Osteocyte (in vitro differentiated cells): ENCODE measurements at regions not wholly inside any gene's neighbourhood (a gene's known extent, or its start where the extent isn't known, plus 50 kb on each side); places are given as distances from the start of the nearest gene placed in this dataset.

Experiments used
- DNase-seq: peaks from one replicate; pipeline ENCODE4 v3.0.0; 2021; ENCODE audit warnings: mixed read lengths; ENCODE audit not compliant: unreplicated experiment; ENCODE audit errors: extremely low spot score
- H3K27ac Mint-ChIP-seq: one replicate; pipeline ENCODE4 v1.8.0; 2021; ENCODE audit warnings: mild to moderate bottlenecking, mixed read lengths; ENCODE audit not compliant: unreplicated experiment
- H3K27me3 Mint-ChIP-seq: one replicate; pipeline ENCODE4 v1.8.0; 2021; ENCODE audit warnings: mixed read lengths; ENCODE audit not compliant: unreplicated experiment
- H3K36me3 Mint-ChIP-seq: one replicate; pipeline ENCODE4 v1.8.0; 2021; ENCODE audit warnings: mixed read lengths; ENCODE audit not compliant: unreplicated experiment
- H3K4me1 Mint-ChIP-seq: one replicate; pipeline ENCODE4 v1.8.0; 2021; ENCODE audit warnings: mixed read lengths; ENCODE audit not compliant: unreplicated experiment
- H3K4me3 Mint-ChIP-seq: one replicate; pipeline ENCODE4 v1.8.0; 2021; ENCODE audit warnings: mild to moderate bottlenecking, moderate library complexity, mixed read lengths; ENCODE audit not compliant: unreplicated experiment
- H3K9me3 Mint-ChIP-seq: one replicate; pipeline ENCODE4 v1.8.0; 2021; ENCODE audit warnings: mixed read lengths; ENCODE audit not compliant: unreplicated experiment
- TF ChIP-seq, protein P1 (sequence below): fragments of 200-600 bp; sonication (generic); IDR thresholded peaks from 2 replicates; pipeline ENCODE4 v1.5.0; 2021; ENCODE audit warnings: antibody characterized with exemption, mild to moderate bottlenecking, moderate library complexity

DNA sequence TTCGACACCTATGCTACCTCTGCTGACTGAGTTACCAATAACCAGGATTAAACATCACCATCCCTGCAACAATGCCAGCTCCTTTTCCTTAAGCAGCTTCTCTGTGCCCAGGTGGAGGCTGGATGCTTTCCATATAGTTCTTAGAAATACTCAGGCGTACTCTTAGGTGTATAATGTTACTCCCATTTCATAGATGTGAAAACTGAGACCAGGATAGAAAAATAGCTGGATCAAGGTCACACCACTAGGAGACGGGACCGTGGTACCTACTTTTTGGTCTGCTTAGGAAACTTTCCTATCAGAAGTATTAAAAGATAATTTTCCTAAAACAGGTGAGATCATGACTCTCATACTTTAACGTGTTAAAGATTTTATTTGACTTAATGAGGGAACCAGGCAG lies 141.7 kb upstream of the RPL38 start:
- Mint-ChIP-seq H3K4me3 (no peak overlapping the region), H3K4me1 (no peaks in the 10 kb centered on the region), H3K27ac (no peak overlapping the region), H3K27me3 (peaks cover 3% of the 10 kb centered on the region), H3K36me3 (no peaks in the 10 kb centered on the region), H3K9me3 (no peaks in the 10 kb centered on the region)
- TF ChIP-seq, protein P1, sequence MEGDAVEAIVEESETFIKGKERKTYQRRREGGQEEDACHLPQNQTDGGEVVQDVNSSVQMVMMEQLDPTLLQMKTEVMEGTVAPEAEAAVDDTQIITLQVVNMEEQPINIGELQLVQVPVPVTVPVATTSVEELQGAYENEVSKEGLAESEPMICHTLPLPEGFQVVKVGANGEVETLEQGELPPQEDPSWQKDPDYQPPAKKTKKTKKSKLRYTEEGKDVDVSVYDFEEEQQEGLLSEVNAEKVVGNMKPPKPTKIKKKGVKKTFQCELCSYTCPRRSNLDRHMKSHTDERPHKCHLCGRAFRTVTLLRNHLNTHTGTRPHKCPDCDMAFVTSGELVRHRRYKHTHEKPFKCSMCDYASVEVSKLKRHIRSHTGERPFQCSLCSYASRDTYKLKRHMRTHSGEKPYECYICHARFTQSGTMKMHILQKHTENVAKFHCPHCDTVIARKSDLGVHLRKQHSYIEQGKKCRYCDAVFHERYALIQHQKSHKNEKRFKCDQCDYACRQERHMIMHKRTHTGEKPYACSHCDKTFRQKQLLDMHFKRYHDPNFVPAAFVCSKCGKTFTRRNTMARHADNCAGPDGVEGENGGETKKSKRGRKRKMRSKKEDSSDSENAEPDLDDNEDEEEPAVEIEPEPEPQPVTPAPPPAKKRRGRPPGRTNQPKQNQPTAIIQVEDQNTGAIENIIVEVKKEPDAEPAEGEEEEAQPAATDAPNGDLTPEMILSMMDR = no peak
- no peak for DNase-seq

DNA sequence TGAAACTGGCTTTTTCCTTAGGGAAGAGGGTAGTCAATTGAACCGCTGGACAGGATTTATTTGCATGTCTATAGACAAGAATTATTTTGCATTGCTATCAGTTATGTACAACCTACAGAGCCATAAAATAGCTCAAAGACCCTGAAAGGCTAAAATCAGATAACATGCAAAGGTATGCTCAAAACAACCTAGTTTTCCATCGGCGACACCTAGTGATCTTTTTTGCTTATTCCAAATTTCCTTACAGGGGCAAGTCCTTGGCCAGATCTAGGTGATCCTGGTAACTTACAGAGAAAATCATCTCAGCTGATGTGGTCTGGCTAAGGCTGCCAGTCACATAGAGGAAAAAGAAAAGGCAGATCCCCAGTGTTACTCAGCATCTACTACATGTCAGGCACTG lies 141.2 kb upstream of the RPL38 start:
- Mint-ChIP-seq H3K27me3 (peaks cover 3% of the 10 kb centered on the region), H3K9me3 (no peaks in the 10 kb centered on the region), H3K36me3 (no peaks in the 10 kb centered on the region), H3K4me3 (no peak overlapping the region), H3K4me1 (no peaks in the 10 kb centered on the region), H3K27ac (no peak overlapping the region)
- no peak for DNase-seq
- TF ChIP-seq, protein P1 = no peak

DNA sequence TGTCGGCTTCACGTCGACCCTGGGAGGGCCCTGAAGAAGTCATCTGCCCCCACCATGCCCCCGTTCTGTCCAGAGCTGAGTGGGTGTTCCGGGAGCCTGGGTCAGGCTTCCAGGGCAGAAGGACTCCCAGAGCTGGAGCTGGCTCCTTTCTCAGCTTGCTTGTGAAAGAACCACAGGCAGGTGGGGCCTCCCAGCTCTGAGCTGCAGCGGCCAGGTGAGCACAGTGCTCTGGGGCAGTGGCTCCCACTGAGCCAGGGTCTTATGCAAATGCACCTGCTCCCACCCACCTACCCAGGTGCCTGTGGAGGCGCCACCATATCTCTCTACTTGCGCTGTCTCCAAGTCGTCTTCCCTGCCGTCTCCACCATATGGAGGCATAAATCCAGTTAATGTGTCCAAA lies 140.0 kb upstream of the RPL38 start:
- H3K36me3 Mint-ChIP-seq = no peaks in the 10 kb centered on the region
- no peaks in the 10 kb centered on the region for H3K4me1 Mint-ChIP-seq
- no peaks in the 10 kb centered on the region for H3K9me3 Mint-ChIP-seq
- H3K4me3 Mint-ChIP-seq = no peak overlapping the region
- H3K27ac Mint-ChIP-seq = no peak overlapping the region
- no peak for DNase-seq
- peaks cover 3% of the 10 kb centered on the region for H3K27me3 Mint-ChIP-seq
- TF ChIP-seq, protein P1 = no peak

DNA sequence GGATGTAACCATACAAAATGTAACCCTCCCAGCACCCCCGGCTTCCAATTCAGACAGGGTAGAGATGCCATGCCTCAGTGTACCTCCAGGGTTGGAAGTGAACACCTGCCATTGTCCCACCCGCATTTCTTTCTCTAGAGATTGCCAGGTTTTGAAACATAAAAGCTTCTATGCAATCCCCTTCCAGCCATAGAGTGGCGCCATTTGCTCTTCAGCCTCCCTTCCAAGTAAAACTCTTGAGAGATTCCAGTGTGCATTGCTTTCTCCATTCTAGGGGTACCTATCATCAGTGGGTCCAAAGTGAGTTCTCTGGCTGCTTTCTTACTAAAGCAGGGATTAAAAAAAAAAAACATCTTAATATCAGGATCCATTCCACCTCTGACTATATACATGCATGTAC lies 133.1 kb upstream of the RPL38 start:
- TF ChIP-seq, protein P1 = no peak
- H3K27ac Mint-ChIP-seq = no peak overlapping the region
- no peaks in the 10 kb centered on the region for H3K27me3 Mint-ChIP-seq
- H3K36me3 Mint-ChIP-seq = no peaks in the 10 kb centered on the region
- peaks cover 13% of the 10 kb centered on the region for H3K9me3 Mint-ChIP-seq
- no peak overlapping the region for H3K4me3 Mint-ChIP-seq
- DNase-seq = no peak
- H3K4me1 Mint-ChIP-seq = no peaks in the 10 kb centered on the region

DNA sequence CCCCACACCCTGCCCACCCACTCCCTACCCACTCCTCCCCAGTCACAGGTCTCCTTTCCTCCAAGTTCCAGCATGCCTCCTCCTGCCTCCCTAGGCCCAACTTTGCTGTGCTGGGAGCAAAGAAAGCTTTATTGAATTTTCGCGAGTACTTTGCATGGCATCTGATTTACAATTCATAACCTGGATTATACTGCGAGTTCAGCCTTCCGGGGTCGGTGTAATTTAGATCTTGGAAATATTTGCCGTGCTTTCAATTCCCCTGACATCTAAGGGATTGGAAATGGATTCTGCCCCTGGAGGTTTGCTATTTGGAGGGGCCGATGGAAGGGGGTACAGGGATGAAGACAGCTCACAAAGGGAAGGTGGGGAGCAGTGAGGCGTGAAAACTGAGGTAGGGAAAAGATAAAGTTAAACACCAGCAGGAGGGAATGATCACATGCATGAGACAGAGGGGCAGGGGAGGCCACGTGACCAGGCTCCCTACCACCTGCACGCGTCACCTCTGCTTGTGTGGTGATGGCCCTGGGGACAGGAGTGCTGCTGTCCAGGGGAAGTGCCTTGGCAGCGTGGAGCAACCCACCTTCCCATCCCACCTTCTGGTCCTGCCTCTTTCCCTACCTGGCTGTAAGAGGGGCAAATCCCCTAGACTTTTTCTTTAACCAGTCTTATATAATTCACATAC lies 132.3 kb upstream of the RPL38 start:
- Mint-ChIP-seq H3K4me1 (no peaks in the 10 kb centered on the region), H3K36me3 (no peaks in the 10 kb centered on the region), H3K9me3 (peaks cover 13% of the 10 kb centered on the region), H3K4me3 (no peak overlapping the region), H3K27me3 (no peaks in the 10 kb centered on the region), H3K27ac (no peak overlapping the region)
- TF ChIP-seq, protein P1 = no peak
- no peak for DNase-seq
